Stomach (tissue), 8 donors: ENCODE measurements at regions not wholly inside any gene's neighbourhood (a gene's known extent, or its start where the extent isn't known, plus 50 kb on each side); places are given as distances from the start of the nearest gene placed in this dataset.

Experiments used
- DNase-seq, 2 donors: peaks; one replicate each; pipeline versions ENCODE4 v3.0.0 to v3.0.0-alpha.2; 2013 to 2019
- H3K27ac ChIP-seq, 5 donors: fragments of 200-600 bp in 4 of 5; sonication (generic) in 4 of 5; one replicate each; pipeline ENCODE4 v1.5.1; 2013 to 2019; ENCODE audit warnings: mild to moderate bottlenecking in 1 of 5, moderate library complexity in 1 of 5
- H3K27me3 ChIP-seq, 3 donors: fragments of 200-600 bp; sonication (generic); one replicate each; pipeline ENCODE4 v1.5.1; 2017 to 2019; ENCODE audit warnings: mixed run types in 1 of 3
- H3K36me3 ChIP-seq, 4 donors: fragments of 200-600 bp; sonication (generic); 1 replicate in 3 of 4; 2 replicates in 1 of 4; pipeline ENCODE4 v1.5.1; 2016 to 2019
- H3K4me1 ChIP-seq, 4 donors: fragments of 200-600 bp; sonication (generic); one replicate each; pipeline ENCODE4 v1.5.1; 2016 to 2019
- H3K4me3 ChIP-seq, 4 donors: fragments of 200-600 bp; sonication (generic) in 3 of 4; one replicate each; pipeline ENCODE4 v1.5.1; 2016 to 2019; ENCODE audit warnings: mild to moderate bottlenecking in 1 of 4
- H3K9me3 ChIP-seq, 4 donors: fragments of 200-600 bp; sonication (generic); one replicate each; pipeline ENCODE4 v1.5.1; 2016 to 2019
- EP300 ChIP-seq: sonication (generic); formaldehyde crosslinking; IDR thresholded peaks from one replicate; pipeline ENCODE4 v1.6.1; 2017; ENCODE audit warnings: antibody characterized with exemption
- POLR2A ChIP-seq, 4 donors: fragments of 450-650 bp; IDR thresholded peaks; one replicate each; pipeline ENCODE4 v1.6.1; 2016; ENCODE audit warnings: antibody characterized with exemption in 4 of 4, control low read depth in 2 of 4, mild to moderate bottlenecking in 1 of 4, moderate library complexity in 1 of 4
- POLR2AphosphoS5 ChIP-seq, 3 donors: sonication (generic); formaldehyde crosslinking; IDR thresholded peaks; one replicate each; pipeline ENCODE4 v1.6.1; 2016; ENCODE audit warnings: antibody characterized with exemption in 3 of 3
- WGBS, 5 donors: extraction: QIAGEN DNeasy Blood & Tissue Kit in 3 of 5; methylation state at CpG; one replicate each; pipeline versions ENCODE4 v1.1.5 to v1.1.7; 2013 to 2018; 5-methylcytosine and 5-hydroxymethylcytosine counted together
- intact Hi-C: fragments of 100-400 bp; cut with DNase I; formaldehyde crosslinking; loops from one replicate; pipeline ENCODE4 v1.15.1; 2023; ENCODE audit warnings: low total_unique reads
- TF ChIP-seq, protein P1 (sequence below), 7 experiments: fragments of 450-650 bp in 4 of 7; fragments of 200-600 bp in 3 of 7; sonication (generic) in 3 of 7; IDR thresholded peaks; one replicate each; pipeline ENCODE4 v1.5.1; 2016 to 2019; ENCODE audit warnings: antibody characterized with exemption in 7 of 7, control low read depth in 2 of 7, mild to moderate bottlenecking in 1 of 7
- donor health status: healthy with polysubstance abuse.
- donor health status: Bipolar disorder and iron deficiency.
- donor health status: healthy.

GRCh38 chr12:63394983-63395382, 244.0 kb upstream of the AVPR1A start:
- Histone ChIP-seq H3K27ac (no peak overlapping the region), H3K36me3 (no peaks in the 10 kb centered on the region), H3K27me3 (no peaks in the 10 kb centered on the region), H3K4me1 (no peaks in the 10 kb centered on the region), H3K4me3 (no peak overlapping the region), H3K9me3 (no peaks in the 10 kb centered on the region)
- WGBS, 5 donors = 58 to 75% (median 69%) methylated on average over 4 of the region's 4 CpGs
- intact Hi-C loops = no loop called here
- no peak for DNase-seq
- TF ChIP-seq POLR2AphosphoS5 (IDR thresholded peaks at IDR 0.05) (no peak), POLR2A (IDR thresholded peaks at IDR 0.05) (no peak), EP300 (no peak)
- TF ChIP-seq, protein P1, sequence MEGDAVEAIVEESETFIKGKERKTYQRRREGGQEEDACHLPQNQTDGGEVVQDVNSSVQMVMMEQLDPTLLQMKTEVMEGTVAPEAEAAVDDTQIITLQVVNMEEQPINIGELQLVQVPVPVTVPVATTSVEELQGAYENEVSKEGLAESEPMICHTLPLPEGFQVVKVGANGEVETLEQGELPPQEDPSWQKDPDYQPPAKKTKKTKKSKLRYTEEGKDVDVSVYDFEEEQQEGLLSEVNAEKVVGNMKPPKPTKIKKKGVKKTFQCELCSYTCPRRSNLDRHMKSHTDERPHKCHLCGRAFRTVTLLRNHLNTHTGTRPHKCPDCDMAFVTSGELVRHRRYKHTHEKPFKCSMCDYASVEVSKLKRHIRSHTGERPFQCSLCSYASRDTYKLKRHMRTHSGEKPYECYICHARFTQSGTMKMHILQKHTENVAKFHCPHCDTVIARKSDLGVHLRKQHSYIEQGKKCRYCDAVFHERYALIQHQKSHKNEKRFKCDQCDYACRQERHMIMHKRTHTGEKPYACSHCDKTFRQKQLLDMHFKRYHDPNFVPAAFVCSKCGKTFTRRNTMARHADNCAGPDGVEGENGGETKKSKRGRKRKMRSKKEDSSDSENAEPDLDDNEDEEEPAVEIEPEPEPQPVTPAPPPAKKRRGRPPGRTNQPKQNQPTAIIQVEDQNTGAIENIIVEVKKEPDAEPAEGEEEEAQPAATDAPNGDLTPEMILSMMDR (IDR thresholded peaks at IDR 0.05) = no peak

- DNase-seq = no peak
- 29 to 53% (median 46%) methylated on average over 4 of the region's 4 CpGs for WGBS, 5 donors
- Histone ChIP-seq H3K4me3 (no peak overlapping the region), H3K27ac (no peak overlapping the region), H3K27me3 (no peaks in the 10 kb centered on the region), H3K36me3 (no peaks in the 10 kb centered on the region), H3K4me1 (no peaks in the 10 kb centered on the region), H3K9me3 (no peaks in the 10 kb centered on the region)
- TF ChIP-seq POLR2AphosphoS5 (IDR thresholded peaks at IDR 0.05) (no peak), EP300 (no peak), POLR2A (IDR thresholded peaks at IDR 0.05) (no peak)
- TF ChIP-seq, protein P1 (IDR thresholded peaks at IDR 0.05) = no peak
- intact Hi-C loops = no loop called here
Observed at GRCh38 chr12:63394349-63394748, 243.3 kb upstream of the AVPR1A start.

- DNase-seq = no peak
- Histone ChIP-seq H3K4me3 (no peak overlapping the region), H3K9me3 (no peaks in the 10 kb centered on the region), H3K27ac (no peak overlapping the region), H3K4me1 (no peaks in the 10 kb centered on the region), H3K36me3 (no peaks in the 10 kb centered on the region), H3K27me3 (no peaks in the 10 kb centered on the region)
- WGBS, 5 donors = 85 to 96% (median 91%) methylated on average over 7 of the region's 7 CpGs
- TF ChIP-seq EP300 = no peak
- TF ChIP-seq POLR2A (IDR thresholded peaks at IDR 0.05) = no peak
- TF ChIP-seq, protein P1 (IDR thresholded peaks at IDR 0.05) = no peak
- no peak for TF ChIP-seq POLR2AphosphoS5 (IDR thresholded peaks at IDR 0.05)
- intact Hi-C loops = no loop called here
Observed at GRCh38 chr12:63389211-63389610, 238.2 kb upstream of the AVPR1A start.

- WGBS, 5 donors = 72 to 82% (median 78%) methylated on average over 4 of the region's 4 CpGs
- TF ChIP-seq EP300 = no peak
- no peak overlapping the region for H3K27ac ChIP-seq
- no peaks in the 10 kb centered on the region for H3K27me3 ChIP-seq
- no peaks in the 10 kb centered on the region for H3K4me1 ChIP-seq
- H3K4me3 ChIP-seq = no peak overlapping the region
- intact Hi-C loops = no loop called here
- H3K36me3 ChIP-seq = no peaks in the 10 kb centered on the region
- DNase-seq = no peak
- no peaks in the 10 kb centered on the region for H3K9me3 ChIP-seq
Observed at GRCh38 chr12:63387771-63388170, 236.8 kb upstream of the AVPR1A start.

DNA sequence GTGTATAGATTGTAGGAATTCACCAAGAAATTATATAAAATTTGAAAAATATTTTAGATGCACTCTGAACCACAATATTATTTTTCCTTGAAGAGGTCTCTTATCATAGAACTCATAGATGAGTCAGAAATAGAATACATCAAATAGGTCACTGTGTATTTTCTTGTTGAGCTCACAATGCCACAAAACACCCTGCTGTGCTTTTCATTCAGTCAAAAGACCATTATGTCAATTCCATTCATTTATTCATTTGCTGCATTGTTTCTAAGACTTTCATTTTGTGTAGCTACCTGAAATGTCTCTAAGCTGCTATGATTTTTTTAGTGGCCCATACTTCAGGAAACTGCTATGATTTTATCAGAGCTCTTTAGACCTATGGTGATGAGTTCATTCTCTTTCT, 231.9 kb upstream of the AVPR1A start:
- no peaks in the 10 kb centered on the region for H3K27me3 ChIP-seq

More for the DNA sequence above, 231.9 kb upstream of the AVPR1A start:
- no peak for DNase-seq
- TF ChIP-seq, protein P1 (IDR thresholded peaks at IDR 0.05) = no peak
- no peak for TF ChIP-seq POLR2AphosphoS5 (IDR thresholded peaks at IDR 0.05)
- no peak for TF ChIP-seq POLR2A (IDR thresholded peaks at IDR 0.05)
- no peak for TF ChIP-seq EP300
- Histone ChIP-seq H3K9me3 (no peaks in the 10 kb centered on the region), H3K4me3 (no peak overlapping the region), H3K4me1 (no peaks in the 10 kb centered on the region), H3K36me3 (no peaks in the 10 kb centered on the region), H3K27ac (no peak overlapping the region)
- intact Hi-C loops = no loop called here
